ENCODE measurements at regions not wholly inside any gene's neighbourhood (a gene's known extent, or its start where the extent isn't known, plus 50 kb on each side); places are given as distances from the start of the nearest gene placed in this dataset.
"Not testable (repeated sequence)": the region's sequence is repeated elsewhere in the genome, so short reads cannot be mapped to it uniquely, and the experiment has no call there.

- TF ChIP-seq CREB3 (tag; conservative IDR thresholded peaks at IDR 0.05; ENCODE audit: low read depth); ZFX (CRISPR knock-in tag; IDR thresholded peaks at IDR 0.05); CCAR2 (IDR thresholded peaks at IDR 0.05; ENCODE audit: low read depth, low read length); PML (IDR thresholded peaks at IDR 0.05; ENCODE audit: low read length); EZH2 (IDR thresholded peaks at IDR 0.05; ENCODE audit: borderline replicate concordance, low read depth, low read length); JUNB (CRISPR knock-in tag; conservative IDR thresholded peaks at IDR 0.05); CREB1 (IDR thresholded peaks at IDR 0.05); CREB1 (CRISPR knock-in tag; IDR thresholded peaks at IDR 0.05); ZSCAN32 (CRISPR knock-in tag; IDR thresholded peaks at IDR 0.05); FOXM1 (IDR thresholded peaks at IDR 0.05; ENCODE audit: low read depth); FOXM1 (CRISPR knock-in tag; IDR thresholded peaks at IDR 0.05; ENCODE audit: low read depth): not testable (repeated sequence)
- TF ChIP-seq, protein P1, sequence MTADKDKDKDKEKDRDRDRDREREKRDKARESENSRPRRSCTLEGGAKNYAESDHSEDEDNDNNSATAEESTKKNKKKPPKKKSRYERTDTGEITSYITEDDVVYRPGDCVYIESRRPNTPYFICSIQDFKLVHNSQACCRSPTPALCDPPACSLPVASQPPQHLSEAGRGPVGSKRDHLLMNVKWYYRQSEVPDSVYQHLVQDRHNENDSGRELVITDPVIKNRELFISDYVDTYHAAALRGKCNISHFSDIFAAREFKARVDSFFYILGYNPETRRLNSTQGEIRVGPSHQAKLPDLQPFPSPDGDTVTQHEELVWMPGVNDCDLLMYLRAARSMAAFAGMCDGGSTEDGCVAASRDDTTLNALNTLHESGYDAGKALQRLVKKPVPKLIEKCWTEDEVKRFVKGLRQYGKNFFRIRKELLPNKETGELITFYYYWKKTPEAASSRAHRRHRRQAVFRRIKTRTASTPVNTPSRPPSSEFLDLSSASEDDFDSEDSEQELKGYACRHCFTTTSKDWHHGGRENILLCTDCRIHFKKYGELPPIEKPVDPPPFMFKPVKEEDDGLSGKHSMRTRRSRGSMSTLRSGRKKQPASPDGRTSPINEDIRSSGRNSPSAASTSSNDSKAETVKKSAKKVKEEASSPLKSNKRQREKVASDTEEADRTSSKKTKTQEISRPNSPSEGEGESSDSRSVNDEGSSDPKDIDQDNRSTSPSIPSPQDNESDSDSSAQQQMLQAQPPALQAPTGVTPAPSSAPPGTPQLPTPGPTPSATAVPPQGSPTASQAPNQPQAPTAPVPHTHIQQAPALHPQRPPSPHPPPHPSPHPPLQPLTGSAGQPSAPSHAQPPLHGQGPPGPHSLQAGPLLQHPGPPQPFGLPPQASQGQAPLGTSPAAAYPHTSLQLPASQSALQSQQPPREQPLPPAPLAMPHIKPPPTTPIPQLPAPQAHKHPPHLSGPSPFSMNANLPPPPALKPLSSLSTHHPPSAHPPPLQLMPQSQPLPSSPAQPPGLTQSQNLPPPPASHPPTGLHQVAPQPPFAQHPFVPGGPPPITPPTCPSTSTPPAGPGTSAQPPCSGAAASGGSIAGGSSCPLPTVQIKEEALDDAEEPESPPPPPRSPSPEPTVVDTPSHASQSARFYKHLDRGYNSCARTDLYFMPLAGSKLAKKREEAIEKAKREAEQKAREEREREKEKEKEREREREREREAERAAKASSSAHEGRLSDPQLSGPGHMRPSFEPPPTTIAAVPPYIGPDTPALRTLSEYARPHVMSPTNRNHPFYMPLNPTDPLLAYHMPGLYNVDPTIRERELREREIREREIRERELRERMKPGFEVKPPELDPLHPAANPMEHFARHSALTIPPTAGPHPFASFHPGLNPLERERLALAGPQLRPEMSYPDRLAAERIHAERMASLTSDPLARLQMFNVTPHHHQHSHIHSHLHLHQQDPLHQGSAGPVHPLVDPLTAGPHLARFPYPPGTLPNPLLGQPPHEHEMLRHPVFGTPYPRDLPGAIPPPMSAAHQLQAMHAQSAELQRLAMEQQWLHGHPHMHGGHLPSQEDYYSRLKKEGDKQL (CRISPR knock-in tag; IDR thresholded peaks at IDR 0.05; ENCODE audit: borderline replicate concordance): not testable (repeated sequence)
- TF ChIP-seq, protein P2, sequence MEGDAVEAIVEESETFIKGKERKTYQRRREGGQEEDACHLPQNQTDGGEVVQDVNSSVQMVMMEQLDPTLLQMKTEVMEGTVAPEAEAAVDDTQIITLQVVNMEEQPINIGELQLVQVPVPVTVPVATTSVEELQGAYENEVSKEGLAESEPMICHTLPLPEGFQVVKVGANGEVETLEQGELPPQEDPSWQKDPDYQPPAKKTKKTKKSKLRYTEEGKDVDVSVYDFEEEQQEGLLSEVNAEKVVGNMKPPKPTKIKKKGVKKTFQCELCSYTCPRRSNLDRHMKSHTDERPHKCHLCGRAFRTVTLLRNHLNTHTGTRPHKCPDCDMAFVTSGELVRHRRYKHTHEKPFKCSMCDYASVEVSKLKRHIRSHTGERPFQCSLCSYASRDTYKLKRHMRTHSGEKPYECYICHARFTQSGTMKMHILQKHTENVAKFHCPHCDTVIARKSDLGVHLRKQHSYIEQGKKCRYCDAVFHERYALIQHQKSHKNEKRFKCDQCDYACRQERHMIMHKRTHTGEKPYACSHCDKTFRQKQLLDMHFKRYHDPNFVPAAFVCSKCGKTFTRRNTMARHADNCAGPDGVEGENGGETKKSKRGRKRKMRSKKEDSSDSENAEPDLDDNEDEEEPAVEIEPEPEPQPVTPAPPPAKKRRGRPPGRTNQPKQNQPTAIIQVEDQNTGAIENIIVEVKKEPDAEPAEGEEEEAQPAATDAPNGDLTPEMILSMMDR (IDR thresholded peaks at IDR 0.05 in 2 of 3, conservative IDR thresholded peaks at IDR 0.05 in 1 of 3; ENCODE audit: insufficient read depth in 2 of 3, low read depth in 1 of 3, low read length in 3 of 3): not testable (repeated sequence)
These were observed 54.5 kb upstream of the UXS1 start for GRCh38 chr2:106248548-106249151.

All from K562 (cell line).